Fibroblast of lung (primary cell): ENCODE measurements at regions not wholly inside any gene's neighbourhood (a gene's known extent, or its start where the extent isn't known, plus 50 kb on each side); places are given as distances from the start of the nearest gene placed in this dataset.

Experiments
- EZH2 ChIP-seq: IDR thresholded peaks from 2 replicates; pipeline ENCODE4 v1.5.1; 2012; ENCODE audit warnings: low read length, control low read depth, mild to moderate bottlenecking; ENCODE audit errors: missing control alignments
- TF ChIP-seq, protein P1 (sequence below), 2 donors: IDR thresholded peaks in 1 of 2; conservative IDR thresholded peaks in 1 of 2; 1 replicate in 1 of 2; 2 replicates in 1 of 2; pipeline ENCODE4 v1.5.1; 2011 to 2012; ENCODE audit warnings: low read length in 2 of 2, control low read depth in 1 of 2, inconsistent platforms in 1 of 2, low read depth in 1 of 2, mild to moderate bottlenecking in 1 of 2

DNA sequence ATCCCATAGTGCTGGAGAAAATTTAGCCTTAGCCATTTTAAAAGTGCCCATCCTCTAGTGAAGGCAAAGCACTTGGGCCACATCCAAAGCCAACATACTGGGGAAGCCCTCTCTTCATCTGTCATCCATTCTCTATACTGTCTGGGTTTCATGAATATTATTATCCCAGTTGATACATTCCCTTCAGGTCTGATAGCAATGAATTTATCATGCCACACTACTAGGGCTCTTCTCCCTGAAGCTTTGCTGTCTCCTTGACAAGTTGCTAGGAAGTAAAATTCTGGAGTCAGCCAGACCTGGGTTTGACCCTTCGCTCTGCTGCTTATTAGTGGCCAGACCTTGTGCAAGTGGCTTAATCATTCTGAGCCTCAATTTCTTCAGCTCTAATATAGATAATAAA lies 1041.4 kb upstream of the ADGRL2 start:
- TF ChIP-seq, protein P1, sequence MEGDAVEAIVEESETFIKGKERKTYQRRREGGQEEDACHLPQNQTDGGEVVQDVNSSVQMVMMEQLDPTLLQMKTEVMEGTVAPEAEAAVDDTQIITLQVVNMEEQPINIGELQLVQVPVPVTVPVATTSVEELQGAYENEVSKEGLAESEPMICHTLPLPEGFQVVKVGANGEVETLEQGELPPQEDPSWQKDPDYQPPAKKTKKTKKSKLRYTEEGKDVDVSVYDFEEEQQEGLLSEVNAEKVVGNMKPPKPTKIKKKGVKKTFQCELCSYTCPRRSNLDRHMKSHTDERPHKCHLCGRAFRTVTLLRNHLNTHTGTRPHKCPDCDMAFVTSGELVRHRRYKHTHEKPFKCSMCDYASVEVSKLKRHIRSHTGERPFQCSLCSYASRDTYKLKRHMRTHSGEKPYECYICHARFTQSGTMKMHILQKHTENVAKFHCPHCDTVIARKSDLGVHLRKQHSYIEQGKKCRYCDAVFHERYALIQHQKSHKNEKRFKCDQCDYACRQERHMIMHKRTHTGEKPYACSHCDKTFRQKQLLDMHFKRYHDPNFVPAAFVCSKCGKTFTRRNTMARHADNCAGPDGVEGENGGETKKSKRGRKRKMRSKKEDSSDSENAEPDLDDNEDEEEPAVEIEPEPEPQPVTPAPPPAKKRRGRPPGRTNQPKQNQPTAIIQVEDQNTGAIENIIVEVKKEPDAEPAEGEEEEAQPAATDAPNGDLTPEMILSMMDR (conservative IDR thresholded peaks at IDR 0.05 in 1 of 2, IDR thresholded peaks at IDR 0.05 in 1 of 2; ENCODE audit: low read depth in 1 of 2, low read length in 2 of 2), result no peak
- TF ChIP-seq EZH2, result no peak
